Suppressor macrophage treated with lipopolysaccharide for 4 hours (primary cell): ENCODE measurements at regions not wholly inside any gene's neighbourhood (a gene's known extent, or its start where the extent isn't known, plus 50 kb on each side); places are given as distances from the start of the nearest gene placed in this dataset.
"Not testable (repeated sequence)": the region's sequence is repeated elsewhere in the genome, so short reads cannot be mapped to it uniquely, and the experiment has no call there.

ENCODE experiments used
- DNase-seq: peaks from one replicate; pipeline ENCODE4 v3.0.0-alpha.2; 2020

- not testable (repeated sequence) for DNase-seq
Measured at GRCh38 chr22:22052548-22053139, 70.1 kb upstream of the TOP3B start.

GRCh38 chr22:22051032-22051431 is 68.4 kb upstream of the TOP3B start:
- not testable (repeated sequence) for DNase-seq

- DNase-seq: no peak
Measured at GRCh38 chr22:22050141-22050775, 67.7 kb upstream of the TOP3B start.

- no peak for DNase-seq
Measured at GRCh38 chr22:22049684-22050083, 67.1 kb upstream of the TOP3B start.

GRCh38 chr22:22048981-22049531 is 66.5 kb upstream of the TOP3B start:
- DNase-seq: no peak

- DNase-seq: no peak
Measured at GRCh38 chr22:22048318-22048942, 65.8 kb upstream of the TOP3B start.

GRCh38 chr22:22047776-22048175 is 65.2 kb upstream of the TOP3B start:
- DNase-seq: no peak

GRCh38 chr22:22047266-22047665 is 64.7 kb upstream of the TOP3B start:
- no peak for DNase-seq

GRCh38 chr22:22046370-22046769 is 63.8 kb upstream of the TOP3B start:
- DNase-seq: no peak

- DNase-seq: no peak
Measured at GRCh38 chr22:22045571-22046335, 63.2 kb upstream of the TOP3B start.

- no peak for DNase-seq
Measured at GRCh38 chr22:22044153-22044552, 61.6 kb upstream of the TOP3B start.

- no peak for DNase-seq
Measured at GRCh38 chr22:22043296-22044078, 60.9 kb upstream of the TOP3B start.

- no peak for DNase-seq
Measured at GRCh38 chr22:22042599-22043295, 60.2 kb upstream of the TOP3B start.

GRCh38 chr22:22042009-22042408 is 59.4 kb upstream of the TOP3B start:
- no peak for DNase-seq

GRCh38 chr22:22040908-22041307 is 58.3 kb upstream of the TOP3B start:
- DNase-seq: no peak

- DNase-seq: no peak
Measured at GRCh38 chr22:22040472-22040871, 57.9 kb upstream of the TOP3B start.

- no peak for DNase-seq
Measured at GRCh38 chr22:22039286-22040074, 56.9 kb upstream of the TOP3B start.

GRCh38 chr22:22038178-22038880 is 55.7 kb upstream of the TOP3B start:
- no peak for DNase-seq

- DNase-seq: no peak
Measured at GRCh38 chr22:22037740-22038139, 55.2 kb upstream of the TOP3B start.

GRCh38 chr22:22037229-22037628 is 54.6 kb upstream of the TOP3B start:
- DNase-seq: no peak
